Heart right ventricle (tissue), 16 donors: ENCODE measurements at regions not wholly inside any gene's neighbourhood (a gene's known extent, or its start where the extent isn't known, plus 50 kb on each side); places are given as distances from the start of the nearest gene placed in this dataset.

ENCODE experiments used
- ATAC-seq, 8 donors: fragments of 200-7000 bp; cut with Tn5 transposase; one replicate each; pipeline ENCODE4 v1.9.1; 2020; ENCODE audit warnings: mild to moderate bottlenecking in 8 of 8, moderate library complexity in 8 of 8, moderate number of reproducible peaks in 1 of 8
- DNase-seq, 2 donors: peaks; one replicate each; pipeline ENCODE4 v3.0.0-alpha.2; 2020
- H3K27ac ChIP-seq, 10 donors: fragments of 200-600 bp; sonication (generic) in 2 of 10; one replicate each; pipeline versions ENCODE4 v1.5.0 to v1.8.0; 2020 to 2022; ENCODE audit warnings: mild to moderate bottlenecking in 3 of 10
- H3K27me3 ChIP-seq, 7 donors: fragments of 200-600 bp; one replicate each; pipeline ENCODE4 v1.8.0; 2021 to 2022; ENCODE audit warnings: mild to moderate bottlenecking in 2 of 7
- H3K36me3 ChIP-seq, 9 donors: fragments of 200-600 bp; sonication (generic) in 1 of 9; one replicate each; pipeline versions ENCODE4 v1.5.0 to v1.8.0; 2020 to 2022; ENCODE audit warnings: mild to moderate bottlenecking in 2 of 9
- H3K4me1 ChIP-seq, 9 donors: fragments of 200-600 bp; sonication (generic) in 1 of 9; one replicate each; pipeline versions ENCODE4 v1.5.0 to v1.8.0; 2020 to 2022; ENCODE audit warnings: mild to moderate bottlenecking in 4 of 9
- H3K4me3 ChIP-seq, 10 donors: fragments of 200-600 bp; sonication (generic) in 2 of 10; one replicate each; pipeline versions ENCODE4 v1.5.0 to v1.8.0; 2020 to 2022; ENCODE audit warnings: mild to moderate bottlenecking in 7 of 10, moderate library complexity in 2 of 10
- H3K9me3 ChIP-seq, 11 donors: fragments of 200-600 bp in 10 of 11; sonication (generic) in 2 of 11; one replicate each; pipeline versions ENCODE4 v1.5.0 to v1.8.0; 2013 to 2022; ENCODE audit warnings: mild to moderate bottlenecking in 2 of 11, control low read depth in 1 of 11, moderate library complexity in 1 of 11
- CTCF ChIP-seq, 9 donors: fragments of 200-600 bp; sonication (generic) in 2 of 9; IDR thresholded peaks; one replicate each; pipeline versions ENCODE4 v1.5.0 to v1.8.0; 2021 to 2022; ENCODE audit warnings: antibody characterized with exemption in 9 of 9, mild to moderate bottlenecking in 5 of 9, moderate library complexity in 1 of 9
- WGBS, 2 donors: extraction: QIAGEN DNeasy Blood & Tissue Kit; methylation state at CpG; one replicate each; pipeline ENCODE4 v1.1.7; 2013; ENCODE audit warnings: inconsistent platforms in 1 of 2; 5-methylcytosine and 5-hydroxymethylcytosine counted together
- intact Hi-C, 10 donors: fragments of 100-400 bp; cut with DNase I; formaldehyde crosslinking; loops; one replicate each; pipeline versions ENCODE4 v1.11.1 to v1.14.2; 2022
- donor health status: Arrhythmogenic right ventricular cardiomyopathy.
- donor health status: ischemic (EF 13 %, LVEDD 7.1; RV severe dilation, severe dysfunction).
- donor health status: healthy with polysubstance abuse.
- donor health status: DM: no; HTN: yes; CAD: no.
- donor health status: DM: no; HTN: no; CAD: no.
- donor health status: ischemic (EF 25% LVEDD 6.9; RV normal size, moderate dysfunction).
- donor health status: ischemic (EF 25% LVEDD 5.7; RV mildly dilated, moderate dysfunction).
- donor health status: healthy.
- donor health status: DM: yes; HTN: yes; CAD: no.
- donor health status: Ischemic cardiomyopathy.
- donor health status: ischemic (EF 35%, LVEDD 5.7; RV mildly dilated, moderate dysfunction).
- donor health status: nonischemic (EF 11% LVEDD 7.7; RV severe dilation, severe dysfunction).
- donor health status: DM: yes; HTN: yes; CAD: no.
- donor health status: PGD.
- donor health status: ischemic (EF 29% LVEDD 5.4; RV normal size, mild dysfunction).
- donor health status: nonischemic (EF 23%, LVEDD 6.1; RV moderate dilation, normal function).

GRCh38 chr11:44510372-44510771, 55.1 kb upstream of the CD82 start:
- WGBS, 2 donors = 81 to 86% methylated on average over 11 of the region's 11 CpGs
- Histone ChIP-seq H3K4me3 (no peak overlapping the region), H3K27me3 (peaks cover 0 to under 1% (median 0%) of the 10 kb centered on the region in 7 donors), H3K9me3 (peaks cover 0 to 5% (median 0%) of the 10 kb centered on the region in 11 donors), H3K36me3 (no peaks in the 10 kb centered on the region), H3K27ac (no peak overlapping the region), H3K4me1 (peaks cover 0 to 8% (median 0%) of the 10 kb centered on the region in 9 donors)
- intact Hi-C loops = no loop called here
- no peak for TF ChIP-seq CTCF (IDR thresholded peaks at IDR 0.05)
- no peak for ATAC-seq
- DNase-seq = no peak

GRCh38 chr11:44512818-44513217, 52.6 kb upstream of the CD82 start:
- DNase-seq (no peak), ATAC-seq (no peak)
- Histone ChIP-seq H3K9me3 (no peaks in the 10 kb centered on the region), H3K4me3 (no peak overlapping the region), H3K36me3 (no peaks in the 10 kb centered on the region), H3K27me3 (no peaks in the 10 kb centered on the region), H3K4me1 (peaks cover 0 to 13% (median 0%) of the 10 kb centered on the region in 9 donors), H3K27ac (no peak overlapping the region)
- TF ChIP-seq CTCF (IDR thresholded peaks at IDR 0.05) = no peak
- 73 to 82% methylated on average over 12 of the region's 12 CpGs for WGBS, 2 donors
- intact Hi-C loops = no loop called here

- peak overlapping the region in 1 of 10 donors; percentile 2 for H3K27ac ChIP-seq
- H3K4me3 ChIP-seq = no peak overlapping the region
- intact Hi-C loops = no loop called here
- H3K9me3 ChIP-seq = no peaks in the 10 kb centered on the region
- no peaks in the 10 kb centered on the region for H3K27me3 ChIP-seq
- no peaks in the 10 kb centered on the region for H3K36me3 ChIP-seq
- ATAC-seq (peak in 6 of 8 donors; percentile 13 to 70 (median 30)), DNase-seq (no peak)
- H3K4me1 ChIP-seq = peaks cover 0 to 21% (median 2%) of the 10 kb centered on the region in 9 donors
- WGBS, 2 donors = 80 to 85% methylated on average over 2 of the region's 2 CpGs
- TF ChIP-seq CTCF (IDR thresholded peaks at IDR 0.05) = no peak
Observed at GRCh38 chr11:44515048-44515447, 50.4 kb upstream of the CD82 start.
